GM18858 (cell line): ENCODE measurements at regions not wholly inside any gene's neighbourhood (a gene's known extent, or its start where the extent isn't known, plus 50 kb on each side); places are given as distances from the start of the nearest gene placed in this dataset.
A peak's percentile ranks its signal among the peaks of the same experiment; 100 is the strongest.
"Not testable (repeated sequence)": the region's sequence is repeated elsewhere in the genome, so short reads cannot be mapped to it uniquely, and the experiment has no call there.

ENCODE experiments used
- ATAC-seq: cut with Tn5 transposase; IDR thresholded peaks from one replicate; pipeline ENCODE4 v1.9.1; 2021; ENCODE audit not compliant: unreplicated experiment

DNA sequence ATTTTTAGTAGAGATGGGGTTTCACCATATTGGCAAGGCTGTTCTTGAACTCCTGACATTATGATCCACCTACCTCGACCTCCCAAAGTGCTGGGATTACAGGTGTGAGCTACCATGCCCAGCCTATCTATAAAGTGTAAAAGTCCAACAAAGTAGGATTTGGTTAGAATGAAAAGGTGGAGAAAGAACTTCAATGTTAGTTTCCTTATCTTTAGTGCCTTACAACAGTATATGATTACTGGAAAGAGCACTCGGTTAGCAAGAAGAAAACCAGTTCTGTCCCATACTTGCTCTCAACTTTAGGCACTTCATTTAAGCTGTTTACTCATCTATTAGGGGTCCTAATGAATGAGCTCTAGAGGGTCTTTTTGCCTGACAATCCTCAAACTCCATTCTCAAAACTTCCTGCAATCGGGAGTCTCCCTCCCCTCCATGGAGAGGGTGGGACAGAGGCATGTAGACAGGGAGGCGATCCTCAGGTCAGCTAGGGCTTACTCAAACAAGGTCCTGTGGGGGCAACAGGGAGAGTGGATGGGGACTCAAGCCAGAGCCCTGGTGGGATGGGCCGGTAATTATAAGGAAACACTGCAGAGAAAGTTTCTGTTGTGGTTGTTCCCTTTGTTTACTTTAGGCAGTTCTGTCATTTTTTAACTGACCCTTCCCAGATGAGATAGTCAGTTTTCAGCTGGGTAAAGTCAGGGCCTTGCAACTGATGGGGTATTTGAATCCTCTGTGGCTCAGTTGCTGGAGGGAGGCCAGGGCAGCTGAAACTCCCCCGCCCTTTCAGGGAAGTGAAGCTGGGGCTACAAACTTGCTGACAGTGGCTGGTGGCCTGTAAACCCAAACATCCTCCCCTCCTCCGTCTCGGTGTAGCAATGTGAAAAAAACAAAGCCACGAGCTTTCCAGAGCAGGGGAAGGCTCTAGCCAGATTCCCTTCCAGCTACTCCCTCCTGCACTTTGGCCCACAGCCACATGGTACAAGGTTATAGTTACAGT, 64.4 kb upstream of the NOTCH2NLA start:
- ATAC-seq, result not testable (repeated sequence)

DNA sequence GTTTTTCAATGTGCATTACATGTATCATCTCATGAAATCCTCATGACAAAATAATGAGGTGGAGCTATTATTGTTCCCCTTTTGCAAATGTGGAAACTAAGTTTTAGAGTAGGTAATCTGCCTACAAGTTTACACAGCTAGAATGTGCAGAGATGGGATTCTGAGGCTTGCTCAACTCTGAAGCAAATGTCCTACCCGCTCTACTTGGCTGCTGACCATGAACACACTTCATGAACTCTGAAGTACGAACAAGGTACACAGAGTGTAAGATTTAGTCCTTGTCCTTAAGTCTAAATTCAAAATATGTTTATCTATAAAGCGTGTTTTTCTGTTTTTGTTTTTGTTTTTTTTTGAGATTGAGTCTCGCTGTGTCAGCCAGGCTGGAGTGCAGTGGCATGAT, 63.6 kb upstream of the NOTCH2NLA start:
- ATAC-seq, result not testable (repeated sequence)

DNA sequence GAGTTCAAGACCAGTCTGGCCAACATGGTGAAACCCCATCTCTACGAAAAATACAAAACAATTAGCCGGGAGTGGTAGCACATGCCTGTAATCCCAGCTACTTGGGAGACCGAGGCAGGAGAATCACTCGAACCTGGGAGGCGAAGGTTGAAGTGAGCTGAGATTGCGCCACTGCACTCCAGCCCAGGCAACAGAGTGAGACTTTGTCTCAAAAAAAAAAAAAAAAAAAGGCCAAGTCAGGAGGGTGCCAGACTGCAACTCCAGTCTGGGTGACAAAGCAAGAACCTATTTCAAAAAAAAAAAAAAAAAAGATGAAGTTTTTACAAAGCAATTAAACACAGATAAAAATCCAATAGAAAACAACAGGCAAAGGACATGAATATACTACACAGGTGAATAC, 59.1 kb upstream of the NOTCH2NLA start:
- ATAC-seq, result not testable (repeated sequence)

- peak; percentile 45 for ATAC-seq
These were observed 55.9 kb upstream of the NOTCH2NLA start for GRCh38 chr1:146284760-146285159.

DNA sequence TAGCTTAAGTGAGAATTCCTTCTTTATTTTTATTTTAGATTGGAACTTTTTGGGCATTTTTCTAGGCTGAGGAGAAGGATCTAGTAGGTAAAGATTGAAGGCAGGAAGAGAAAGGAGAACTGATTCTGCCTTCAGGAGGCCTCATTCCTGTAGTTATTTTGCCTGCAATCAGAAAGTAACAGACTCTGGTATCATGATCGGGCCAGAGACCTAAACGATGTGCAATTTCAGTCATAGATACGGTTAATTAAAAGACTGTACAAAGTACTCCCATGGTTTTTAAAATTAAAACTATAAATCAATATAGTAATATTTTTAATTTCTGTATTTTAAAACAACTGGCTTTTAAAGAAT, 54.7 kb upstream of the NOTCH2NLA start:
- peak; percentile 35 for ATAC-seq

GRCh38 chr1:146282807-146283526, 54.1 kb upstream of the NOTCH2NLA start:
- peak; percentile 62 for ATAC-seq

DNA sequence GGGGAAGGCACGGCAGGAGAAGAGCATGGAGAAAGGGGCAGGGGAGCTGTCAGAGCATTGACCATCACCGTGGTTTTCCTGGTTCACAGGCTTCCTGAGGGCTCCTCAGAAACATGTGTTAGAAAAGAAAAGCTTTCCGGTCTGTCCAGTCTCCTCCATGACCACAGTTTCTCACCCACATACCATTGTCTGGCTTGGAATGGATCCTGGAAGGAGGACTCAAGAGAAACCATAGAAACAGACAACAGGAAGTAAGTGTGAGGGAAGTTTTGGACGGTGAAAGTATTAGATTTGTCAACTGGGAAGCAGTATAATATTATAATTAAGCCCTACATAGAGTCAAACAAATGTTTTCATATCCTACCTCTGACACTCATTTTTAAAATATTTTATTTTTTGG, 52.7 kb upstream of the NOTCH2NLA start:
- ATAC-seq, result not testable (repeated sequence)

DNA sequence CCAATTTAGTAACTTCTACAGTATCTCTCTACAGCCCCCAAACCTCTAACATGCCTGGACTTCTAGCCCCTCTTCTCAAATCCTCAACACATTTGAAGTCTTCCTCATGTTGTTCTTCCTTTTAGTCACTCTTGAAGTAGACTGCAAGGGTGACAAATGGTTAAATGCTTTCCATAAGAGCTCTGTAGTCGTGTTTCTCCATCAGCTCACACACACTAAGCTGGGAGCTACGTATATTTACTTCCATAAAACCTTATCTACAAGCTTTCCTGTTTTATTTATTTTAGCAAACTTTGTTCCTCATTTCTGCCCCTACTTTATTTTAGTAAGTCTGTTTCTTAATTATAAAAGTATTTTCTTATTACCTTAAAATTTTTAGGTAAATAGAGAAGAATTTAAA, 49.9 kb upstream of the NOTCH2NLA start:
- ATAC-seq, result not testable (repeated sequence)
